HEK293 (cell line): ENCODE measurements at regions not wholly inside any gene's neighbourhood (a gene's known extent, or its start where the extent isn't known, plus 50 kb on each side); places are given as distances from the start of the nearest gene placed in this dataset.

Experiments used
- CTCF ChIA-PET: fragments of 350-600 bp; formaldehyde crosslinking; extraction: SDS; loops from one replicate; lab custom pipeline; 2021; ENCODE audit warnings: antibody characterized with exemption; lab: Yijun Ruan, JAX
- POLR2A ChIA-PET: fragments of 300-600 bp; formaldehyde crosslinking; extraction: SDS; loops from one replicate; lab custom pipeline; 2020; ENCODE audit warnings: antibody characterized with exemption, inconsistent platforms; lab: Yijun Ruan, JAX
- H3K27ac ChIP-seq: fragments of 200-500 bp; sonication (Bioruptor generic); 2 replicates; pipeline ENCODE4 v1.5.1; 2014; ENCODE audit warnings: low read depth, low read length, control low read depth, inconsistent platforms; ENCODE audit errors: extremely low read depth
- H3K36me3 ChIP-seq, 2 experiments: fragments of 200-500 bp in 1 of 2; sonication (Bioruptor generic) in 1 of 2; 1 replicate in 1 of 2; 2 replicates in 1 of 2; pipeline ENCODE4 v1.5.1; 2014 to 2017; ENCODE audit warnings: inconsistent platforms in 2 of 2, low read length in 2 of 2; ENCODE audit not compliant: control insufficient read depth in 2 of 2, insufficient read depth in 1 of 2
- H3K4me1 ChIP-seq: fragments of 200-500 bp; sonication (Bioruptor generic); 2 replicates; pipeline ENCODE4 v1.5.1; 2014; ENCODE audit warnings: mild to moderate bottlenecking, low read length, inconsistent platforms; ENCODE audit not compliant: control insufficient read depth, insufficient read depth
- H3K4me3 ChIP-seq: 2 replicates; pipeline ENCODE4 v1.5.1; 2011; ENCODE audit warnings: low read depth, mild to moderate bottlenecking, control low read depth, low read length, moderate library complexity
- H3K9me3 ChIP-seq: fragments of 200-500 bp; sonication (Bioruptor generic); 2 replicates; pipeline ENCODE4 v1.5.1; 2014; ENCODE audit warnings: low read depth, low read length, inconsistent platforms; ENCODE audit not compliant: control insufficient read depth, insufficient read depth
- MZF1 ChIP-seq: fragments of 450-650 bp; formaldehyde crosslinking; IDR thresholded peaks from 2 replicates; pipeline ENCODE4 v1.5.1; 2017; ENCODE audit warnings: missing biosample characterization, missing genetic modification characterization, borderline replicate concordance
- REPIN1 ChIP-seq: fragments of 450-650 bp; formaldehyde crosslinking; IDR thresholded peaks from 2 replicates; pipeline ENCODE4 v1.5.1; 2017; ENCODE audit warnings: missing biosample characterization, missing genetic modification characterization, low read depth
- SP7 ChIP-seq: fragments of 450-650 bp; formaldehyde crosslinking; IDR thresholded peaks from 2 replicates; pipeline ENCODE4 v1.5.1; 2016; ENCODE audit warnings: missing biosample characterization, missing genetic modification characterization
- ZBTB44 ChIP-seq: fragments of 450-650 bp; IDR thresholded peaks from 2 replicates; pipeline ENCODE4 v1.5.1; 2018; ENCODE audit warnings: missing biosample characterization, mild to moderate bottlenecking, missing genetic modification characterization
- ZNF140 ChIP-seq: fragments of 450-650 bp; formaldehyde crosslinking; IDR thresholded peaks from 2 replicates; pipeline ENCODE4 v1.5.1; 2016; ENCODE audit warnings: missing biosample characterization, missing genetic modification characterization
- ZNF202 ChIP-seq: fragments of 450-650 bp; formaldehyde crosslinking; IDR thresholded peaks from 2 replicates; pipeline ENCODE4 v1.5.1; 2016; ENCODE audit warnings: missing biosample characterization, missing genetic modification characterization, borderline replicate concordance
- ZNF221 ChIP-seq: fragments of 450-650 bp; formaldehyde crosslinking; IDR thresholded peaks from 2 replicates; pipeline ENCODE4 v1.5.1; 2017; ENCODE audit warnings: missing biosample characterization, missing genetic modification characterization, borderline replicate concordance
- ZNF292 ChIP-seq: fragments of 450-650 bp; formaldehyde crosslinking; IDR thresholded peaks from 2 replicates; pipeline ENCODE4 v1.5.1; 2016; ENCODE audit warnings: low read depth, missing biosample characterization, missing genetic modification characterization, borderline replicate concordance
- ZNF335 ChIP-seq: fragments of 450-650 bp; formaldehyde crosslinking; conservative IDR thresholded peaks from 2 replicates; pipeline ENCODE4 v1.5.1; 2016; ENCODE audit warnings: missing biosample characterization, missing genetic modification characterization
- ZNF350 ChIP-seq: fragments of 450-650 bp; formaldehyde crosslinking; IDR thresholded peaks from 2 replicates; pipeline ENCODE4 v1.5.0; 2017; ENCODE audit warnings: missing biosample characterization, mild to moderate bottlenecking, missing genetic modification characterization
- ZNF626 ChIP-seq: fragments of 450-650 bp; sonication (Bioruptor Pico); formaldehyde crosslinking; IDR thresholded peaks from 2 replicates; pipeline ENCODE4 v1.5.1; 2018; ENCODE audit warnings: missing biosample characterization, missing genetic modification characterization, inconsistent platforms
- ZNF660 ChIP-seq: fragments of 450-650 bp; IDR thresholded peaks from 2 replicates; pipeline ENCODE4 v1.5.1; 2018; ENCODE audit warnings: missing biosample characterization, mild to moderate bottlenecking, missing genetic modification characterization
- ZSCAN16 ChIP-seq: fragments of 450-650 bp; formaldehyde crosslinking; IDR thresholded peaks from 2 replicates; pipeline ENCODE4 v1.5.1; 2016; ENCODE audit warnings: missing biosample characterization, missing genetic modification characterization
- TF ChIP-seq, protein P1 (sequence below): fragments of 450-650 bp; formaldehyde crosslinking; conservative IDR thresholded peaks from 2 replicates; pipeline ENCODE4 v1.5.1; 2016; ENCODE audit warnings: low read depth, missing biosample characterization, missing genetic modification characterization
- TF ChIP-seq, protein P2 (sequence below): fragments of 450-650 bp; formaldehyde crosslinking; IDR thresholded peaks from 2 replicates; pipeline ENCODE4 v1.5.1; 2016; ENCODE audit warnings: missing biosample characterization, missing genetic modification characterization

GRCh38 chr2:12113412-12113811, 367.0 kb downstream of the LPIN1 start:
- Histone ChIP-seq H3K9me3 (no peaks in the 10 kb centered on the region), H3K4me1 (no peaks in the 10 kb centered on the region), H3K27ac (no peak overlapping the region), H3K36me3 (no peaks in the 10 kb centered on the region), H3K4me3 (no peak overlapping the region)
- TF ChIP-seq MZF1 (tag by site-specific recombination) (no peak), ZBTB44 (no peak), ZNF221 (tag by site-specific recombination) (no peak), SP7 (tag by site-specific recombination) (no peak), ZNF140 (no peak), ZNF660 (tag by site-specific recombination) (no peak), ZNF335 (tag by site-specific recombination) (no peak), ZNF350 (tag by site-specific recombination) (no peak), ZNF292 (tag by site-specific recombination) (no peak), ZNF202 (tag by site-specific recombination) (no peak), ZNF626 (tag by site-specific recombination) (no peak), ZSCAN16 (no peak), REPIN1 (tag by site-specific recombination) (no peak)
- TF ChIP-seq, protein P1, sequence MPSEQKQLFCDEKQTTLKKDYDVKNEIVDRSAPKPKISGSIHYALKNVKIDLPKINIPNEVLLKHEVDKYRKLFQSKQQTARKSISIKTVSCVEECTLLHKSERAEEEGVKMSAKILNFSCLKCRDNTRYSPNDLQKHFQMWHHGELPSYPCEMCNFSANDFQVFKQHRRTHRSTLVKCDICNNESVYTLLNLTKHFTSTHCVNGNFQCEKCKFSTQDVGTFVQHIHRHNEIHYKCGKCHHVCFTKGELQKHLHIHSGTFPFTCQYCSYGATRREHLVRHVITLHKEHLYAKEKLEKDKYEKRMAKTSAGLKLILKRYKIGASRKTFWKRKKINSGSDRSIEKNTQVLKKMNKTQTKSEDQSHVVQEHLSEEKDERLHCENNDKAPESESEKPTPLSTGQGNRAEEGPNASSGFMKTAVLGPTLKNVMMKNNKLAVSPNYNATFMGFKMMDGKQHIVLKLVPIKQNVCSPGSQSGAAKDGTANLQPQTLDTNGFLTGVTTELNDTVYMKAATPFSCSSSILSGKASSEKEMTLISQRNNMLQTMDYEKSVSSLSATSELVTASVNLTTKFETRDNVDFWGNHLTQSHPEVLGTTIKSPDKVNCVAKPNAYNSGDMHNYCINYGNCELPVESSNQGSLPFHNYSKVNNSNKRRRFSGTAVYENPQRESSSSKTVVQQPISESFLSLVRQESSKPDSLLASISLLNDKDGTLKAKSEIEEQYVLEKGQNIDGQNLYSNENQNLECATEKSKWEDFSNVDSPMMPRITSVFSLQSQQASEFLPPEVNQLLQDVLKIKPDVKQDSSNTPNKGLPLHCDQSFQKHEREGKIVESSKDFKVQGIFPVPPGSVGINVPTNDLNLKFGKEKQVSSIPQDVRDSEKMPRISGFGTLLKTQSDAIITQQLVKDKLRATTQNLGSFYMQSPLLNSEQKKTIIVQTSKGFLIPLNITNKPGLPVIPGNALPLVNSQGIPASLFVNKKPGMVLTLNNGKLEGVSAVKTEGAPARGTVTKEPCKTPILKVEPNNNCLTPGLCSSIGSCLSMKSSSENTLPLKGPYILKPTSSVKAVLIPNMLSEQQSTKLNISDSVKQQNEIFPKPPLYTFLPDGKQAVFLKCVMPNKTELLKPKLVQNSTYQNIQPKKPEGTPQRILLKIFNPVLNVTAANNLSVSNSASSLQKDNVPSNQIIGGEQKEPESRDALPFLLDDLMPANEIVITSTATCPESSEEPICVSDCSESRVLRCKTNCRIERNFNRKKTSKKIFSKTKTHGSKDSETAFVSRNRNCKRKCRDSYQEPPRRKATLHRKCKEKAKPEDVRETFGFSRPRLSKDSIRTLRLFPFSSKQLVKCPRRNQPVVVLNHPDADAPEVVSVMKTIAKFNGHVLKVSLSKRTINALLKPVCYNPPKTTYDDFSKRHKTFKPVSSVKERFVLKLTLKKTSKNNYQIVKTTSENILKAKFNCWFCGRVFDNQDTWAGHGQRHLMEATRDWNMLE (tag by site-specific recombination): no peak
- ChIA-PET POLR2A (no interaction called here), CTCF (no interaction called here)

GRCh38 chr2:12114816-12115215, 368.4 kb downstream of the LPIN1 start:
- TF ChIP-seq, protein P2, sequence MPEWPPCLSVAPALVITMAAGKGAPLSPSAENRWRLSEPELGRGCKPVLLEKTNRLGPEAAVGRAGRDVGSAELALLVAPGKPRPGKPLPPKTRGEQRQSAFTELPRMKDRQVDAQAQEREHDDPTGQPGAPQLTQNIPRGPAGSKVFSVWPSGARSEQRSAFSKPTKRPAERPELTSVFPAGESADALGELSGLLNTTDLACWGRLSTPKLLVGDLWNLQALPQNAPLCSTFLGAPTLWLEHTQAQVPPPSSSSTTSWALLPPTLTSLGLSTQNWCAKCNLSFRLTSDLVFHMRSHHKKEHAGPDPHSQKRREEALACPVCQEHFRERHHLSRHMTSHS (tag by site-specific recombination): no peak
- POLR2A ChIA-PET: no interaction called here
- Histone ChIP-seq H3K4me1 (no peaks in the 10 kb centered on the region), H3K36me3 (no peaks in the 10 kb centered on the region), H3K4me3 (no peak overlapping the region), H3K27ac (no peak overlapping the region), H3K9me3 (no peaks in the 10 kb centered on the region)
- CTCF ChIA-PET: interaction anchor here (0.6 kb wide), 1 partner anchor 242 kb away, joined by 3 read pairs; no protein-coding TSS in a partner anchor
